Prostate gland (tissue), 2 donors: ENCODE measurements at regions not wholly inside any gene's neighbourhood (a gene's known extent, or its start where the extent isn't known, plus 50 kb on each side); places are given as distances from the start of the nearest gene placed in this dataset.

Experiments used
- CTCF ChIP-seq, 4 experiments: fragments of 200-600 bp in 2 of 4; fragments of 450-650 bp in 2 of 4; sonication (generic) in 2 of 4; IDR thresholded peaks; 1 replicate in 3 of 4; 2 replicates in 1 of 4; pipeline ENCODE4 v1.5.1; 2016 to 2019; ENCODE audit warnings: antibody characterized with exemption in 4 of 4, mild to moderate bottlenecking in 2 of 4, moderate library complexity in 2 of 4
- POLR2A ChIP-seq: fragments of 450-650 bp; IDR thresholded peaks from one replicate; pipeline ENCODE4 v1.6.1; 2016; ENCODE audit warnings: antibody characterized with exemption, mild to moderate bottlenecking
- POLR2AphosphoS5 ChIP-seq: sonication (generic); formaldehyde crosslinking; IDR thresholded peaks from one replicate; pipeline ENCODE4 v1.6.1; 2017; ENCODE audit warnings: antibody characterized with exemption

DNA sequence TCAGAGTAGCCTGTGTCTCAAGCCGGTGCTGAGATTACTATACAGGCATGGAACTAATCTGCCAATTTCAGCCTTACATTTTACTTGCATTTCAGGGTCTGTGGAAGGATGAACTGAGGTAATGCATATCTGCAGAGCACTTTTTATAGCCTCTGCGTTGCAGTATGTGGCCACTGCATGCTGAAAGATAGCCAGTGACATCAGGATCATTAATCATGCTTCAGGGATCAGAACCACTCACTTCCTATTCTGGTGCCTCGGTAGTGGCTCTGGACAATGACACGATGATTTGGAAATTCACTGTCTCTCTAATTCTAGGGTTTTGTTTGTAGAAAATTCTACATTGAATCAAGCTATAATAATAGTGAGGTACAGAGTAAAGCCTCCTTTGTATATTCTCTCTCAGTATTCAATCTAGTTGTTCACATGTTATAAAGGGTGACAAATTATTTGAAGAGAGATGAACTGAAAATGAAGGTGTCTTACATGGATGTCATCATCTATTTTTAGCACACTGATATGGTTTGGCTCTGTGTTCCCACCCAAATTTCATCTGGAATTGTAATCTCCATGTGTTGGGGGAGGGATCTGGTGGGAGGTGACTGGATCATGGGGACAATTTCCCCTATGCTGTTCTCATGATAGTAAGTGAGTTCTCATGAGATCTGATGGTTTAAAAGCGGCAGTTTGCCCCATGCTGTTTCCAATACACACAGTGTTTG, 554.3 kb upstream of the MIS18BP1 start:
- TF ChIP-seq CTCF (IDR thresholded peaks at IDR 0.05) (no peak), POLR2A (no peak), POLR2AphosphoS5 (no peak)
